ENCODE measurements at regions not wholly inside any gene's neighbourhood (a gene's known extent, or its start where the extent isn't known, plus 50 kb on each side); places are given as distances from the start of the nearest gene placed in this dataset.

DNA sequence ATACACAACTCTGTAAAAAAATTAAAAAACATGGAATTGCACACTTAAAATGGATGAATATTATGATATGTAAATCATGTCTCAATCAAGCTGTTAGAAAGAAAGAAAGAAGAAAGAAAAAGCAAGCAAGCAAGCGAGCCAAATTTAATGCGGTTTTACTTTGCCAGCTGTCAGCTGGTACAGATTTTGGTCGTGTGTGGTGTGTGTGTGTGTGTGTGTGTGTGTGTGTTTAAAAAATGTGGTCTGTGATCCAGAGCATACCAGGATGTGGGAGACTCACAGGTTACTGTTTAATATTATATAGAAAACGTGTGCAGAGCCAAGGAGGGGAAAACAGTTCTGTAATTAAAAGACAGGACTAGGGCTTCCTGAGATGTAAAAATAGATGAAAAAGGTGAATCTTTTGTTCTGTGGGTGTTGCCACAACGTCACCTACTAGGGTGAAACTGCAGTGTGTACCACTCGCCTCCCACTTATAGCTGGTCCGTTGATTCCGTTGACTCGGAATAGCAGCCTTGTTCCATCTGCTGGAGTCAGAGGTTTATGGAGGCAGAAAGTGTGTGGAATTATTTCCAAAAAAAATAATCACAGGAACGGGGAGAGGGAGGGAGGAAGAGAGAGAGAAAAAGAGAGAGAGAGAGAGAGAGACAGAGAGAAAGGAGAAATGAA lies 197.7 kb downstream of the BCAS1 start:
- TF ChIP-seq, protein P1, sequence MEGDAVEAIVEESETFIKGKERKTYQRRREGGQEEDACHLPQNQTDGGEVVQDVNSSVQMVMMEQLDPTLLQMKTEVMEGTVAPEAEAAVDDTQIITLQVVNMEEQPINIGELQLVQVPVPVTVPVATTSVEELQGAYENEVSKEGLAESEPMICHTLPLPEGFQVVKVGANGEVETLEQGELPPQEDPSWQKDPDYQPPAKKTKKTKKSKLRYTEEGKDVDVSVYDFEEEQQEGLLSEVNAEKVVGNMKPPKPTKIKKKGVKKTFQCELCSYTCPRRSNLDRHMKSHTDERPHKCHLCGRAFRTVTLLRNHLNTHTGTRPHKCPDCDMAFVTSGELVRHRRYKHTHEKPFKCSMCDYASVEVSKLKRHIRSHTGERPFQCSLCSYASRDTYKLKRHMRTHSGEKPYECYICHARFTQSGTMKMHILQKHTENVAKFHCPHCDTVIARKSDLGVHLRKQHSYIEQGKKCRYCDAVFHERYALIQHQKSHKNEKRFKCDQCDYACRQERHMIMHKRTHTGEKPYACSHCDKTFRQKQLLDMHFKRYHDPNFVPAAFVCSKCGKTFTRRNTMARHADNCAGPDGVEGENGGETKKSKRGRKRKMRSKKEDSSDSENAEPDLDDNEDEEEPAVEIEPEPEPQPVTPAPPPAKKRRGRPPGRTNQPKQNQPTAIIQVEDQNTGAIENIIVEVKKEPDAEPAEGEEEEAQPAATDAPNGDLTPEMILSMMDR (IDR thresholded peaks at IDR 0.05; ENCODE audit: insufficient read depth, missing control alignments) = no peak
- DNase-seq (ENCODE audit: insufficient read length, low spot score) = no peak
- FAIRE-seq = no peak

DNA sequence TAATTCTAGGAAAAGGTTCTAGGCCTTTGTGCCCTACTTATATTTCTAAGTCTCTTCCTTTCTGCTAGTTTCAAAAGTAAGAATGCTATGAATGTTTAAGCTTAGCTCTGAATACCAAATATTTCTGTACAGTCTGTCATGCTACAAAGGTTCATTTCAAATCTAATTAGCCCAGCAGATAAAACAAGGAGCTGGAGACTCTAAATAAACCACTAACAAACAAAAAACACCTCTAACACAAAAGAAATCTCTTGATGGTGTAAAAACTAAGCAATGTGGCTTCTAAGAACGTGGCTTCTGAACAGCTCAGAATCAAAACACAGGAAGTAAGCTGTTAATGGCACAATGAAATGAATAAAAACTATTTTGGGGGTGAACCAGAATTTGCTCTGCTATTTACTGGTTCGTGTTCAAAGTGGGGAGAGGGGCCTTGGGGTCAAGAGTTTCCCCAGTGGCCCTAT lies 198.3 kb downstream of the BCAS1 start:
- FAIRE-seq (no peak), DNase-seq (ENCODE audit: insufficient read length, low spot score) (no peak)

DNA sequence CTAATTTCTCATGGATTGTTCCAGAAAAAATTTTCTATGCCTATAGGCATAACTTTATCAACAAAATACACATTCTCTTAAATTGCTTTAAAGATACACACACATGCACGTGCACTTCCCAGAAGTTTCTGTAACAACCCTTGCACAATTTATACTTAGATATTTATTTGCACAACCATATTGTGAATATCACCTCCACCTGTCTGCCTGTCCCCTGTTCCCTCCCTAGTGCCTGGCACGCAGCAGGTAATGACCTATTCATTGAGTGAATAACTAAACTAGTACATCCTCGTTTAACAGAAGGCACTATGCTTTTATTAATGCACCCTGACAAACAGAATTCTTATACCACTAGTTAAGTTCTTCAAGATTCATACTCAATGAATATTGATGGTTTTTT lies 198.9 kb downstream of the BCAS1 start:
- DNase-seq (ENCODE audit: insufficient read length, low spot score) (no peak), FAIRE-seq (no peak)
- TF ChIP-seq, protein P1 (IDR thresholded peaks at IDR 0.05; ENCODE audit: insufficient read depth, missing control alignments) = no peak

More for the DNA sequence above, 198.3 kb downstream of the BCAS1 start:
- TF ChIP-seq, protein P1 (IDR thresholded peaks at IDR 0.05; ENCODE audit: insufficient read depth, missing control alignments) = no peak

DNA sequence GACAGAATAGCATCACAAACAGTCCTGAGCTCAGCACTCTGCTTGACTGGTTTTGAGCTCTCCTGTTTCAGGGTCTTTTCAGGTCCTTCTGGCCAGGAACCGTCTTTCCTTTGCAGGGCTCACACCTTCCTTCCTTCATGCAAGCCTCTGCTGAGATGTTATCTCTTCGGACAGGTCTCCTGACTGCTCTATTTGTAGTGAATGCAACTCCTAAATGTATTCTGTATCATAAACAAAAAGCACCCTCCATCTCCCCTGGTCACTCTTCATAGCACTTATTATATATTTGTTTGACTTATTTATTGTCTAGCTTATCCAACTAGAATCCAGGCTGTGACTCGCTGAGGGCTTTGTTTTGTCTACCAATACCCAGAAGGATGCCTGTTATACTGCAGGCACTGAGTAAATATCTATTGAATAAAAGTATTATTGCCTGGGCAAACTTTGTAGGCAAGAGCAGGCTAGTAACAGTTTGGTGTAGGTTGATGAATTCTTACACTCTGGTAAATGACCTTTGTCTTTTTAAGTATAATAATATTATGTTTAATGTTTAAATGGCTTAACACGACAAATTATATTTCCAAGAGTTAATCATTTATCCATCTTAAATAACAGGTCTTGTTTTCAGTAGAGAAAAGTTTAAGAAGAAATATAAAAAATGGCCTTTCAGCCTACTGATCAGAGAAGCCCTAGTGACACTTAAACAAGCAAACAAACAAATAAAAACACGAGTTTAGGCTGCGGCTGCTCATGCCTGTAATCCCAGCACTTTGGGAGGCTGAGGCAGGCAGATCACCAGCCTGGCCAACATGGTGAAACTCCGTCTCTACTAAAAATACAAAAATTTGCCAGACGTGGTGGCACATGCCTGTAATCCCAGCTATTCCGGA lies 199.7 kb downstream of the BCAS1 start:
- no peak for FAIRE-seq
- no peak for DNase-seq (ENCODE audit: insufficient read length, low spot score)
- TF ChIP-seq, protein P1 (IDR thresholded peaks at IDR 0.05; ENCODE audit: insufficient read depth, missing control alignments) = no peak

DNA sequence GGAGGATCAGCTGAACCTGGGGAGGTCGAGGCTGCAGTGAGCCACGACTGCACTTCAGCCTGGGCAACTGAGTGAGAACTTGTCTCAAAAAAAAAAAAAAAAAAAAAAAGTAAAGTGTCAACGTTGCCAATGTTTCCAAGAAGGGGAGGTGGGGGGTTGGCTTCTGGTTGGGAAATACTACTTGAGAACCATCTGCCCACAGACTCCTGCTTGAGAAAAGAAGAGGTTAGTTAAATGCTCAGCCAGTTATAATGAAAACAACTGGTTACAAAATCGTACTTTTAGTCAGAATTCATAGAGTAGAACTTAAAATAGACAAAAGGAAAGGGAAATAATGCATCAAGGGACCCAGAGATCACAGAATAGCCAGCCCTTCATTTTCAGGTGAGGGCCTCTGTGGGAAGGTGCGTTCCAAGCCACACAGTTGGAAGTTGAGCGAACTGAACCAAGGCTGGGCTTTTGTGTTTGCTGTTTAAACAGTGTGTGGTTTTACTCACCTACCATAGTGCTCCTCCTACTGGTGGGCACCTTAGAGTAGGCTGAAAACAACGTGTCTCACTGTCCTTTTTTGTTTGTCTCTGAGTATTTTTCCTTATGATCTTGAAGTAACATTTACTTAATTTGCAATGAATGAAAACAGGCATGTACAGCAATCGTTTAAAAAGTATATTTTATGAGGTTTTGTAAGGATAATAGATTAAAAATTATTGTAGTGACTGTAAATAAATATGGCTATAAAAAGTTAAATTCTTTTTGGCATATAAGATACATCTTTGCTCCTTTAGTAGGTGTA lies 200.7 kb downstream of the BCAS1 start:
- DNase-seq (ENCODE audit: insufficient read length, low spot score) = no peak
- TF ChIP-seq, protein P1 (IDR thresholded peaks at IDR 0.05; ENCODE audit: insufficient read depth, missing control alignments) = peak; percentile 86
- FAIRE-seq = no peak

DNA sequence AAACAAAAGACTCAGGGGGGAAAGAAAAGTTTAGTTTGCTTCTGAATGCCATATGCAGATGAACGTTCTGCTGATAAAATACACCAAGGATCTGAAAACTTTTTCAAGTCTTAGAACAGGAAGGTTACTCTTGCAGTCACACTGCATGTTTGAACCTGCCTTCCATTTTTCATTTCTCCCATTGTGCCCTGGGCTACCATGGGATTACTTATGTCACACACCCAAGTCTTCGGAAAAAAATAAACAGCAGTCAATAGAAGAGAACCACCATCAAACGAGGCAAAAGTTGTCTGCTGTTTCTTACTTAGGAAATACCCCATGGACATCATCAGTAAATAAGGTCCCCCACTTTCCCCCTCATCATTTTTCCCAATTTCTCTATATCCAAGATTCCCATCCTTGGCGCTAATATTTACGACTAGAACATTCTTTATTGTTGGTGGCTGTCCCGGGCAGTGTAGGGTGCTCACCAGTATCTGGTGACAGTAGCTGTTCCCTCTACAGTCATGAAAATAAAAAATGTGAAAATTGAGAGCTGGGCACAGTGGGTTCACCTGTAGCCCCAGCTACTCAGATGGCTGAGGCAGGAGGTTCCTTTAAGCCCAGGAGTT lies 202.5 kb downstream of the BCAS1 start:
- DNase-seq (ENCODE audit: insufficient read length, low spot score) (no peak), FAIRE-seq (no peak)
- TF ChIP-seq, protein P1 (IDR thresholded peaks at IDR 0.05; ENCODE audit: insufficient read depth, missing control alignments) = no peak

Data from D721Med (cell line).